HepG2 (cell line): ENCODE measurements at regions not wholly inside any gene's neighbourhood (a gene's known extent, or its start where the extent isn't known, plus 50 kb on each side); places are given as distances from the start of the nearest gene placed in this dataset.

Experiments used
- CEBPG ChIP-seq: IDR thresholded peaks from 2 replicates; pipeline ENCODE4 v1.6.1; 2016
- GABPA ChIP-seq, 2 experiments: IDR thresholded peaks; 2 replicates each; pipeline ENCODE4 v1.6.1; 2011 to 2016; ENCODE audit warnings: low read depth in 2 of 2, low read length in 1 of 2, missing biosample characterization in 1 of 2, missing genetic modification characterization in 1 of 2
- MAF1 ChIP-seq: sonication (generic); formaldehyde crosslinking; IDR thresholded peaks from 2 replicates; pipeline ENCODE4 v1.5.0; 2020; ENCODE audit warnings: missing genetic modification reagents, borderline replicate concordance
- POLR2A ChIP-seq, 2 experiments: IDR thresholded peaks; 2 replicates each; pipeline ENCODE4 v1.6.1; 2011; ENCODE audit warnings: low read depth in 2 of 2, low read length in 2 of 2, mild to moderate bottlenecking in 1 of 2, moderate library complexity in 1 of 2; ENCODE audit not compliant: insufficient read depth in 1 of 2
- SP2 ChIP-seq: sonication (generic); formaldehyde crosslinking; IDR thresholded peaks from 2 replicates; pipeline ENCODE4 v1.5.1; 2020; ENCODE audit warnings: mild to moderate bottlenecking, missing genetic modification reagents
- TRIM24 ChIP-seq: sonication (generic); formaldehyde crosslinking; IDR thresholded peaks from 2 replicates; pipeline ENCODE4 v1.8.0; 2022; ENCODE audit warnings: mild to moderate bottlenecking, missing genetic modification reagents
- TF ChIP-seq, protein P1 (sequence below): sonication (generic); formaldehyde crosslinking; IDR thresholded peaks from 2 replicates; pipeline ENCODE4 v1.8.1; 2022; ENCODE audit warnings: mild to moderate bottlenecking, missing genetic modification reagents
- TF ChIP-seq, protein P2 (sequence below): sonication (generic); formaldehyde crosslinking; IDR thresholded peaks from 2 replicates; pipeline ENCODE4 v1.4.0; 2020; ENCODE audit warnings: mild to moderate bottlenecking, missing genetic modification reagents, borderline replicate concordance
- TF ChIP-seq, protein P3 (sequence below): sonication (generic); formaldehyde crosslinking; IDR thresholded peaks from 2 replicates; pipeline ENCODE4 v1.5.0; 2020; ENCODE audit warnings: mild to moderate bottlenecking, missing genetic modification reagents
- TF ChIP-seq, protein P4 (sequence below): sonication (generic); formaldehyde crosslinking; IDR thresholded peaks from 2 replicates; pipeline ENCODE4 v1.5.0; 2020; ENCODE audit warnings: mild to moderate bottlenecking, missing genetic modification reagents, moderate library complexity
- TF ChIP-seq, protein P5 (sequence below): sonication (generic); formaldehyde crosslinking; IDR thresholded peaks from 2 replicates; pipeline ENCODE4 v1.8.1; 2023; ENCODE audit warnings: missing genetic modification reagents, mild to moderate bottlenecking, borderline replicate concordance

DNA sequence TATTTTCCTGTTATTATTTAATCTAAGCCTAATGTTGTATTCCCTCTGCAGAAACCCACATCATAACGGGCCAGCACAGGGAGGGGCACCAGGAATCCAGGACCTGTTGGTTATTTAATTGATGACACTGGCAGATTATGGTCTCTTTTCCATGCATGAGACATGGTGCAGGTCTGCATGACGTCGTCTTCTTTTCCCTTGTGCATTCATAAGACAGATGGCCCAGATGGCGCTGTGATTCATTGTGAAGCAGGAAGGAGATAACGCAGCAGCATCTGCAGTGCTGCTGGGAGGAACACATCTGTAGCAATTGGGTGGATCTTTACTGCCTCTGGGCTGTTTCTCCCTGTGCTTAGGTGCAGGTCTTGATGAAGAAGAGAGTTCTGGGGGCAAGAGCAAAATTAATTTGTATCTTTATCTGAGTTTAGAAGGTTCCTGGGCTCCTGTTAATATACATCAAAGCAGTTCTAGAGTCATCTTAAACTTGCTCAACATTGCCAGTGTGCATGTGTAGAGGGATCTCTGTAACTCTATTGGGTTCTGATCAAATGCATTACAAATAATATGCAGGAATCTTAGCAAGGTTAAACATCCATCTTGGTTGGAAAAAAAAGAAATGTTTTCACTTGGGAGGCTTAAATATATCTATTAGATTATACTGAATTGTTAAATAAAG lies 176.1 kb downstream of the PCSK1 start:
- TF ChIP-seq, protein P1, sequence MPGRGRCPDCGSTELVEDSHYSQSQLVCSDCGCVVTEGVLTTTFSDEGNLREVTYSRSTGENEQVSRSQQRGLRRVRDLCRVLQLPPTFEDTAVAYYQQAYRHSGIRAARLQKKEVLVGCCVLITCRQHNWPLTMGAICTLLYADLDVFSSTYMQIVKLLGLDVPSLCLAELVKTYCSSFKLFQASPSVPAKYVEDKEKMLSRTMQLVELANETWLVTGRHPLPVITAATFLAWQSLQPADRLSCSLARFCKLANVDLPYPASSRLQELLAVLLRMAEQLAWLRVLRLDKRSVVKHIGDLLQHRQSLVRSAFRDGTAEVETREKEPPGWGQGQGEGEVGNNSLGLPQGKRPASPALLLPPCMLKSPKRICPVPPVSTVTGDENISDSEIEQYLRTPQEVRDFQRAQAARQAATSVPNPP (CRISPR knock-in tag): no peak
- no peak for TF ChIP-seq POLR2A (IDR thresholded peaks at IDR 0.05; ENCODE audit: insufficient read depth in 1 of 2, low read depth in 2 of 2, low read length in 2 of 2)
- TF ChIP-seq, protein P2, sequence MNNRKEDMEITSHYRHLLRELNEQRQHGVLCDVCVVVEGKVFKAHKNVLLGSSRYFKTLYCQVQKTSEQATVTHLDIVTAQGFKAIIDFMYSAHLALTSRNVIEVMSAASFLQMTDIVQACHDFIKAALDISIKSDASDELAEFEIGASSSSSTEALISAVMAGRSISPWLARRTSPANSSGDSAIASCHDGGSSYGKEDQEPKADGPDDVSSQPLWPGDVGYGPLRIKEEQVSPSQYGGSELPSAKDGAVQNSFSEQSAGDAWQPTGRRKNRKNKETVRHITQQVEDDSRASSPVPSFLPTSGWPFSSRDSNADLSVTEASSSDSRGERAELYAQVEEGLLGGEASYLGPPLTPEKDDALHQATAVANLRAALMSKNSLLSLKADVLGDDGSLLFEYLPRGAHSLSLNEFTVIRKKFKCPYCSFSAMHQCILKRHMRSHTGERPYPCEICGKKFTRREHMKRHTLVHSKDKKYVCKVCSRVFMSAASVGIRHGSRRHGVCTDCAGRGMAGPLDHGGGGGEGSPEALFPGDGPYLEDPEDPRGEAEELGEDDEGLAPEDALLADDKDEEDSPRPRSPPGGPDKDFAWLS (CRISPR knock-in tag): no peak
- TF ChIP-seq CEBPG: no peak
- TF ChIP-seq GABPA (IDR thresholded peaks at IDR 0.05; ENCODE audit: low read depth, low read length): no peak
- no peak for TF ChIP-seq GABPA (CRISPR knock-in tag; IDR thresholded peaks at IDR 0.05; ENCODE audit: low read depth)
- TF ChIP-seq, protein P3, sequence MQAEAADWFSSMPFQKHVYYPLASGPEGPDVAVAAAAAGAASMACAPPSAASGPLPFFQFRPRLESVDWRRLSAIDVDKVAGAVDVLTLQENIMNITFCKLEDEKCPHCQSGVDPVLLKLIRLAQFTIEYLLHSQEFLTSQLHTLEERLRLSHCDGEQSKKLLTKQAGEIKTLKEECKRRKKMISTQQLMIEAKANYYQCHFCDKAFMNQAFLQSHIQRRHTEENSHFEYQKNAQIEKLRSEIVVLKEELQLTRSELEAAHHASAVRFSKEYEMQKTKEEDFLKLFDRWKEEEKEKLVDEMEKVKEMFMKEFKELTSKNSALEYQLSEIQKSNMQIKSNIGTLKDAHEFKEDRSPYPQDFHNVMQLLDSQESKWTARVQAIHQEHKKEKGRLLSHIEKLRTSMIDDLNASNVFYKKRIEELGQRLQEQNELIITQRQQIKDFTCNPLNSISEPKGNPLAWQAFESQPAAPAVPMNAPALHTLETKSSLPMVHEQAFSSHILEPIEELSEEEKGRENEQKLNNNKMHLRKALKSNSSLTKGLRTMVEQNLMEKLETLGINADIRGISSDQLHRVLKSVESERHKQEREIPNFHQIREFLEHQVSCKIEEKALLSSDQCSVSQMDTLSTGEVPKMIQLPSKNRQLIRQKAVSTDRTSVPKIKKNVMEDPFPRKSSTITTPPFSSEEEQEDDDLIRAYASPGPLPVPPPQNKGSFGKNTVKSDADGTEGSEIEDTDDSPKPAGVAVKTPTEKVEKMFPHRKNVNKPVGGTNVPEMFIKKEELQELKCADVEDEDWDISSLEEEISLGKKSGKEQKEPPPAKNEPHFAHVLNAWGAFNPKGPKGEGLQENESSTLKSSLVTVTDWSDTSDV (CRISPR knock-in tag): no peak
- TF ChIP-seq, protein P4, sequence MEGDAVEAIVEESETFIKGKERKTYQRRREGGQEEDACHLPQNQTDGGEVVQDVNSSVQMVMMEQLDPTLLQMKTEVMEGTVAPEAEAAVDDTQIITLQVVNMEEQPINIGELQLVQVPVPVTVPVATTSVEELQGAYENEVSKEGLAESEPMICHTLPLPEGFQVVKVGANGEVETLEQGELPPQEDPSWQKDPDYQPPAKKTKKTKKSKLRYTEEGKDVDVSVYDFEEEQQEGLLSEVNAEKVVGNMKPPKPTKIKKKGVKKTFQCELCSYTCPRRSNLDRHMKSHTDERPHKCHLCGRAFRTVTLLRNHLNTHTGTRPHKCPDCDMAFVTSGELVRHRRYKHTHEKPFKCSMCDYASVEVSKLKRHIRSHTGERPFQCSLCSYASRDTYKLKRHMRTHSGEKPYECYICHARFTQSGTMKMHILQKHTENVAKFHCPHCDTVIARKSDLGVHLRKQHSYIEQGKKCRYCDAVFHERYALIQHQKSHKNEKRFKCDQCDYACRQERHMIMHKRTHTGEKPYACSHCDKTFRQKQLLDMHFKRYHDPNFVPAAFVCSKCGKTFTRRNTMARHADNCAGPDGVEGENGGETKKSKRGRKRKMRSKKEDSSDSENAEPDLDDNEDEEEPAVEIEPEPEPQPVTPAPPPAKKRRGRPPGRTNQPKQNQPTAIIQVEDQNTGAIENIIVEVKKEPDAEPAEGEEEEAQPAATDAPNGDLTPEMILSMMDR: no peak
- TF ChIP-seq MAF1 (CRISPR knock-in tag): no peak
- TF ChIP-seq, protein P5, sequence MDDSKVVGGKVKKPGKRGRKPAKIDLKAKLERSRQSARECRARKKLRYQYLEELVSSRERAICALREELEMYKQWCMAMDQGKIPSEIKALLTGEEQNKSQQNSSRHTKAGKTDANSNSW (CRISPR knock-in tag): no peak
- TF ChIP-seq SP2 (CRISPR knock-in tag): no peak
- TF ChIP-seq TRIM24 (CRISPR knock-in tag): no peak
